NCI-H1694 (cell line): ENCODE measurements at regions not wholly inside any gene's neighbourhood (a gene's known extent, or its start where the extent isn't known, plus 50 kb on each side); places are given as distances from the start of the nearest gene placed in this dataset.
"Not testable (repeated sequence)": the region's sequence is repeated elsewhere in the genome, so short reads cannot be mapped to it uniquely, and the experiment has no call there.

Experiments used
- DNase-seq: peaks from one replicate; lab custom pipeline; 2025; lab: John Stamatoyannopoulos, UW

- not testable (repeated sequence) for DNase-seq
These were observed 692.2 kb downstream of the UTRN start for GRCh38 chr6:144977250-144977864.

GRCh38 chr6:144978208-144978607 lies 693.1 kb downstream of the UTRN start:
- no peak for DNase-seq

- no peak for DNase-seq
These were observed 701.1 kb downstream of the UTRN start for GRCh38 chr6:144986271-144986670.

- DNase-seq = no peak
These were observed 704.4 kb downstream of the UTRN start for GRCh38 chr6:144989319-144990107.

GRCh38 chr6:144990784-144991183 lies 705.6 kb downstream of the UTRN start:
- no peak for DNase-seq

- DNase-seq = no peak
These were observed 708.7 kb downstream of the UTRN start for GRCh38 chr6:144993870-144994269.

GRCh38 chr6:144997996-144998395 lies 712.9 kb downstream of the UTRN start:
- no peak for DNase-seq

- no peak for DNase-seq
These were observed 714.0 kb downstream of the UTRN start for GRCh38 chr6:144999127-144999526.

GRCh38 chr6:145003145-145003544 lies 718.0 kb downstream of the UTRN start:
- DNase-seq = no peak

GRCh38 chr6:145006914-145007313 lies 721.8 kb downstream of the UTRN start:
- no peak for DNase-seq

GRCh38 chr6:145008715-145009114 lies 723.6 kb downstream of the UTRN start:
- no peak for DNase-seq

GRCh38 chr6:145009711-145010110 lies 724.6 kb downstream of the UTRN start:
- no peak for DNase-seq

- no peak for DNase-seq
These were observed 723.2 kb downstream of the EPM2A start for GRCh38 chr6:145012039-145012662.

GRCh38 chr6:145015739-145016558 lies 719.4 kb downstream of the EPM2A start:
- DNase-seq = no peak

- no peak for DNase-seq
These were observed 718.3 kb downstream of the EPM2A start for GRCh38 chr6:145017051-145017450.

- DNase-seq = no peak
These were observed 717.8 kb downstream of the EPM2A start for GRCh38 chr6:145017516-145017915.

GRCh38 chr6:145018027-145018426 lies 717.3 kb downstream of the EPM2A start:
- no peak for DNase-seq

GRCh38 chr6:145020114-145020513 lies 715.2 kb downstream of the EPM2A start:
- DNase-seq = no peak

GRCh38 chr6:145020543-145020942 lies 714.8 kb downstream of the EPM2A start:
- no peak for DNase-seq

GRCh38 chr6:145022199-145022796 lies 713.0 kb downstream of the EPM2A start:
- DNase-seq = no peak

- no peak for DNase-seq
These were observed 712.1 kb downstream of the EPM2A start for GRCh38 chr6:145023116-145023726.
